Activated naive CD4-positive, alpha-beta T cell treated with anti-CD3 and anti-CD28 coated beads, Interleukin-2, amount 50 U/mL, for 72 hours (primary cell): ENCODE measurements at regions not wholly inside any gene's neighbourhood (a gene's known extent, or its start where the extent isn't known, plus 50 kb on each side); places are given as distances from the start of the nearest gene placed in this dataset.
A peak's percentile ranks its signal among the peaks of the same experiment; 100 is the strongest.
"Not testable (repeated sequence)": the region's sequence is repeated elsewhere in the genome, so short reads cannot be mapped to it uniquely, and the experiment has no call there.

Experiments used
- ATAC-seq, 2 donors: fragments of 150-1000 bp; cut with Tn5 transposase; 2 replicates each; pipeline ENCODE4 v1.10.0; 2021; ENCODE audit warnings: mild to moderate bottlenecking in 2 of 2, moderate library complexity in 2 of 2
- DNase-seq, 2 donors: peaks; one replicate each; pipeline ENCODE4 v3.0.0; 2021 to 2022; ENCODE audit warnings: low spot score in 2 of 2
- H3K27ac Mint-ChIP-seq, 2 donors: one replicate each; pipeline ENCODE4 v1.8.0; 2022; ENCODE audit warnings: mild to moderate bottlenecking in 2 of 2, mixed read lengths in 2 of 2
- H3K36me3 Mint-ChIP-seq, 2 donors: one replicate each; pipeline ENCODE4 v1.8.0; 2022; ENCODE audit warnings: mixed read lengths in 2 of 2
- H3K9me3 Mint-ChIP-seq, 2 donors: one replicate each; pipeline ENCODE4 v1.8.0; 2022; ENCODE audit warnings: mixed read lengths in 2 of 2

- peaks cover 9 to 21% of the 10 kb centered on the region in 2 donors for H3K9me3 Mint-ChIP-seq
- not testable (repeated sequence) for H3K27ac Mint-ChIP-seq, DNase-seq, ATAC-seq
- peaks cover 0 to 10% of the 10 kb centered on the region in 2 donors for H3K36me3 Mint-ChIP-seq
Measured at GRCh38 chr10:78606766-78607165, 462.0 kb upstream of the ZMIZ1 start.

- Mint-ChIP-seq H3K27ac (no peak overlapping the region), H3K9me3 (peaks cover 9 to 21% of the 10 kb centered on the region in 2 donors), H3K36me3 (peaks cover 0 to 10% of the 10 kb centered on the region in 2 donors)
- ATAC-seq (no peak), DNase-seq (no peak)
Measured at GRCh38 chr10:78609976-78610375, 458.8 kb upstream of the ZMIZ1 start.

- H3K36me3 Mint-ChIP-seq: peaks cover 0 to 10% of the 10 kb centered on the region in 2 donors
- H3K9me3 Mint-ChIP-seq: peaks cover 9 to 19% of the 10 kb centered on the region in 2 donors
- no peak for ATAC-seq
- no peak overlapping the region for H3K27ac Mint-ChIP-seq
- no peak for DNase-seq
Measured at GRCh38 chr10:78613132-78613531, 455.6 kb upstream of the ZMIZ1 start.

- Mint-ChIP-seq H3K36me3 (peaks cover 0 to 10% of the 10 kb centered on the region in 2 donors), H3K27ac (no peak overlapping the region), H3K9me3 (peaks cover 9 to 12% of the 10 kb centered on the region in 2 donors)
- ATAC-seq (no peak), DNase-seq (no peak)
Measured at GRCh38 chr10:78614267-78614666, 454.5 kb upstream of the ZMIZ1 start.

GRCh38 chr10:78614744-78615143, 454.0 kb upstream of the ZMIZ1 start:
- ATAC-seq (no peak), DNase-seq (no peak)
- Mint-ChIP-seq H3K27ac (no peak overlapping the region), H3K9me3 (peaks cover 8 to 10% of the 10 kb centered on the region in 2 donors), H3K36me3 (peaks cover 0 to 10% of the 10 kb centered on the region in 2 donors)

GRCh38 chr10:78616125-78616695, 452.6 kb upstream of the ZMIZ1 start:
- no peak overlapping the region for H3K27ac Mint-ChIP-seq
- no peaks in the 10 kb centered on the region for H3K36me3 Mint-ChIP-seq
- ATAC-seq (no peak), DNase-seq (no peak)
- no peaks in the 10 kb centered on the region for H3K9me3 Mint-ChIP-seq

GRCh38 chr10:78617115-78617514, 451.7 kb upstream of the ZMIZ1 start:
- no peaks in the 10 kb centered on the region for H3K36me3 Mint-ChIP-seq
- DNase-seq (no peak), ATAC-seq (no peak)
- H3K27ac Mint-ChIP-seq: no peak overlapping the region
- no peaks in the 10 kb centered on the region for H3K9me3 Mint-ChIP-seq

- H3K27ac Mint-ChIP-seq: no peak overlapping the region
- DNase-seq (no peak), ATAC-seq (no peak)
- no peaks in the 10 kb centered on the region for H3K36me3 Mint-ChIP-seq
- no peaks in the 10 kb centered on the region for H3K9me3 Mint-ChIP-seq
Measured at GRCh38 chr10:78617631-78618030, 451.1 kb upstream of the ZMIZ1 start.

- H3K27ac Mint-ChIP-seq: no peak overlapping the region
- no peaks in the 10 kb centered on the region for H3K9me3 Mint-ChIP-seq
Measured at GRCh38 chr10:78618050-78618449, 450.7 kb upstream of the ZMIZ1 start.

GRCh38 chr10:78619115-78619851, 449.5 kb upstream of the ZMIZ1 start:
- DNase-seq: peak in 1 of 2 donors; percentile 21
- H3K9me3 Mint-ChIP-seq: no peaks in the 10 kb centered on the region
- no peak for ATAC-seq
- H3K27ac Mint-ChIP-seq: no peak overlapping the region
- no peaks in the 10 kb centered on the region for H3K36me3 Mint-ChIP-seq

More at GRCh38 chr10:78618050-78618449, 450.7 kb upstream of the ZMIZ1 start:
- DNase-seq (no peak), ATAC-seq (no peak)
- H3K36me3 Mint-ChIP-seq: no peaks in the 10 kb centered on the region

- no peak for ATAC-seq
- Mint-ChIP-seq H3K9me3 (no peaks in the 10 kb centered on the region), H3K27ac (peak overlapping the region in 1 of 2 donors; percentile 5)
Measured at GRCh38 chr10:78619896-78620295, 448.9 kb upstream of the ZMIZ1 start.

GRCh38 chr10:78620985-78621799, 447.6 kb upstream of the ZMIZ1 start:
- DNase-seq: no peak
- H3K27ac Mint-ChIP-seq: no peak overlapping the region
- ATAC-seq: no peak
- H3K36me3 Mint-ChIP-seq: no peaks in the 10 kb centered on the region
- no peaks in the 10 kb centered on the region for H3K9me3 Mint-ChIP-seq

More at GRCh38 chr10:78619896-78620295, 448.9 kb upstream of the ZMIZ1 start:
- no peak for DNase-seq
- H3K36me3 Mint-ChIP-seq: no peaks in the 10 kb centered on the region

- peak; percentile 13 to 16 for DNase-seq
Measured at GRCh38 chr10:78623578-78624215, 445.1 kb upstream of the ZMIZ1 start.

GRCh38 chr10:78624791-78625190, 444.0 kb upstream of the ZMIZ1 start:
- ATAC-seq: no peak
- H3K36me3 Mint-ChIP-seq: no peaks in the 10 kb centered on the region
- no peak overlapping the region for H3K27ac Mint-ChIP-seq
- H3K9me3 Mint-ChIP-seq: no peaks in the 10 kb centered on the region
- DNase-seq: no peak

More at GRCh38 chr10:78623578-78624215, 445.1 kb upstream of the ZMIZ1 start:
- Mint-ChIP-seq H3K27ac (no peak overlapping the region), H3K9me3 (no peaks in the 10 kb centered on the region), H3K36me3 (no peaks in the 10 kb centered on the region)
- peak; percentile 84 to 95 for ATAC-seq

- Mint-ChIP-seq H3K27ac (no peak overlapping the region), H3K9me3 (no peaks in the 10 kb centered on the region), H3K36me3 (no peaks in the 10 kb centered on the region)
- DNase-seq: no peak
- no peak for ATAC-seq
Measured at GRCh38 chr10:78626471-78626870, 442.3 kb upstream of the ZMIZ1 start.

GRCh38 chr10:78627254-78627795, 441.4 kb upstream of the ZMIZ1 start:
- Mint-ChIP-seq H3K36me3 (no peaks in the 10 kb centered on the region), H3K27ac (no peak overlapping the region), H3K9me3 (no peaks in the 10 kb centered on the region)
- ATAC-seq (no peak), DNase-seq (no peak)
